GM12878 (cell line): ENCODE measurements at regions not wholly inside any gene's neighbourhood (a gene's known extent, or its start where the extent isn't known, plus 50 kb on each side); places are given as distances from the start of the nearest gene placed in this dataset.

Experiments
- ATAC-seq: fragments of 200-7000 bp; cut with Tn5 transposase; 3 replicates; pipeline ENCODE4 v1.9.1; 2020; ENCODE audit warnings: mild to moderate bottlenecking, moderate library complexity
- BruUV-seq: library from RNA; stranded (reverse); fragments of 400-500 nt; replicated peaks from 2 replicates; lab custom pipeline; 2021; lab: Mats Ljungman, UMichigan
- CTCF ChIA-PET: fragments of 300-600 bp; sonication (Branson Sonifier 250); formaldehyde crosslinking; extraction: SDS; loops from one replicate; lab custom pipeline; 2021; ENCODE audit warnings: inconsistent platforms; lab: Yijun Ruan, JAX
- POLR2A ChIA-PET: fragments of 350-600 bp; formaldehyde crosslinking; extraction: SDS; loops from one replicate; lab custom pipeline; 2021; ENCODE audit warnings: inconsistent platforms; lab: Charles Lee
- RAD21 ChIA-PET: fragments of 300-600 bp; sonication (Branson Sonifier 250); formaldehyde crosslinking; loops from one replicate; lab custom pipeline; 2023; ENCODE audit warnings: antibody characterized with exemption; ENCODE audit not compliant: unreplicated experiment; lab: Charles Lee
- SMC1A ChIA-PET: fragments of 300-600 bp; sonication (Branson Sonifier 250); formaldehyde crosslinking; loops from one replicate; lab custom pipeline; 2023; ENCODE audit not compliant: unreplicated experiment, uncharacterized antibody; lab: Charles Lee
- DNase-seq: peaks from one replicate; pipeline ENCODE4 v3.0.0-alpha.2; 2011; ENCODE audit warnings: low read depth, low spot score
- FAIRE-seq: peaks from 3 replicates; lab custom pipeline; 2011; peaks lifted over from hg19 to GRCh38; lab: Jason Lieb, UNC
- H2AFZ ChIP-seq: 2 replicates; pipeline ENCODE4 v1.6.0; 2011; ENCODE audit warnings: low read depth, low read length, control low read depth; ENCODE audit not compliant: control insufficient read depth
- H3K27ac ChIP-seq: 2 replicates; pipeline ENCODE4 v1.5.1; 2011; ENCODE audit warnings: control low read depth; ENCODE audit not compliant: control insufficient read depth, insufficient read depth
- H3K27me3 ChIP-seq, 2 experiments: replicated peaks in 1 of 2; 2 replicates each; pipeline versions ENCODE4 v1.6.0 to v1.6.1; 2011; ENCODE audit warnings: low read length in 1 of 2; ENCODE audit not compliant: control insufficient read depth in 2 of 2, insufficient read depth in 2 of 2
- H3K36me3 ChIP-seq, 2 experiments: 2 replicates each; pipeline ENCODE4 v1.5.1; 2011; ENCODE audit warnings: low read length in 1 of 2; ENCODE audit not compliant: control insufficient read depth in 2 of 2, insufficient read depth in 2 of 2
- H3K4me1 ChIP-seq: 2 replicates; pipeline ENCODE4 v1.6.1; 2011; ENCODE audit warnings: mild to moderate bottlenecking, low read length, moderate library complexity, mixed read lengths; ENCODE audit not compliant: control insufficient read depth, insufficient read depth
- H3K4me2 ChIP-seq: 2 replicates; pipeline ENCODE4 v1.6.0; 2011; ENCODE audit warnings: control low read depth; ENCODE audit not compliant: control insufficient read depth, insufficient read depth
- H3K4me3 ChIP-seq: fragments of 200-600 bp; sonication (generic); 2 replicates; pipeline ENCODE4 v1.5.1; 2016
- H3K79me2 ChIP-seq: 2 replicates; pipeline ENCODE4 v1.6.0; 2011; ENCODE audit warnings: low read length; ENCODE audit not compliant: control insufficient read depth, insufficient read depth
- H3K9ac ChIP-seq: 2 replicates; pipeline ENCODE4 v1.8.0; 2011; ENCODE audit warnings: low read length, control low read depth, mixed read lengths; ENCODE audit not compliant: control insufficient read depth, insufficient read depth
- H3K9me3 ChIP-seq: replicated peaks from 3 replicates; pipeline ENCODE4 v1.5.1; 2011; ENCODE audit warnings: mild to moderate bottlenecking, low read length; ENCODE audit not compliant: control insufficient read depth, insufficient read depth
- H4K20me1 ChIP-seq: 2 replicates; pipeline ENCODE4 v1.6.0; 2011; ENCODE audit not compliant: control insufficient read depth, insufficient read depth
- E2F8 ChIP-seq: fragments of 450-650 bp; IDR thresholded peaks from 2 replicates; pipeline ENCODE4 v1.6.1; 2018; ENCODE audit warnings: mild to moderate bottlenecking, low read depth, moderate library complexity; ENCODE audit not compliant: partially characterized antibody
- GATAD2B ChIP-seq: fragments of 450-650 bp; conservative IDR thresholded peaks from 2 replicates; pipeline ENCODE4 v1.6.1; 2017; ENCODE audit warnings: low read depth, mild to moderate bottlenecking, moderate library complexity
- HDGF ChIP-seq: fragments of 450-650 bp; IDR thresholded peaks from 2 replicates; pipeline ENCODE4 v1.6.1; 2016; ENCODE audit warnings: antibody characterized with exemption
- JUND ChIP-seq: IDR thresholded peaks from 2 replicates; pipeline ENCODE4 v1.6.1; 2012; ENCODE audit warnings: low read depth, mild to moderate bottlenecking, low read length, improper control_type of control experiment, moderate library complexity
- PML ChIP-seq: IDR thresholded peaks from 2 replicates; pipeline ENCODE4 v1.6.1; 2012; ENCODE audit warnings: low read length, inconsistent platforms
- REST ChIP-seq: IDR thresholded peaks from 2 replicates; pipeline ENCODE4 v1.6.1; 2012; ENCODE audit warnings: mild to moderate bottlenecking, low read depth, low read length
- TAF1 ChIP-seq: IDR thresholded peaks from 2 replicates; pipeline ENCODE4 v1.6.1; 2011; ENCODE audit warnings: mild to moderate bottlenecking, low read depth, low read length, borderline replicate concordance
- ZBTB11 ChIP-seq: fragments of 450-650 bp; formaldehyde crosslinking; IDR thresholded peaks from 2 replicates; pipeline ENCODE4 v1.5.0; 2022; ENCODE audit warnings: mild to moderate bottlenecking, missing genetic modification characterization
- WGBS: methylation state at CpG from one replicate; pipeline ENCODE4 v1.1.6; 2016; ENCODE audit warnings: low lambda C conversion rate; ENCODE audit not compliant: insufficient replicate concordance, insufficient coverage; ENCODE audit errors: missing lambda C conversion rate; 5-methylcytosine and 5-hydroxymethylcytosine counted together
- in situ Hi-C: fragments of 300-500 bp; cut with MboI; formaldehyde crosslinking; loops from 9 replicates; pipeline ENCODE4 v1.14.3; 2018; ENCODE audit warnings: mixed read lengths
- intact Hi-C: fragments of 100-400 bp; cut with micrococcal nuclease; formaldehyde crosslinking; loops from one replicate; pipeline ENCODE4 v1.14.2; 2022; ENCODE audit not compliant: unreplicated experiment
- TF ChIP-seq, protein P1 (sequence below): fragments of 450-650 bp; IDR thresholded peaks from 2 replicates; pipeline ENCODE4 v1.6.1; 2017; ENCODE audit warnings: low read depth, mild to moderate bottlenecking, moderate library complexity
- TF ChIP-seq, protein P2 (sequence below): fragments of 450-650 bp; IDR thresholded peaks from 2 replicates; pipeline ENCODE4 v1.6.1; 2017; ENCODE audit warnings: borderline replicate concordance

- intact Hi-C loops = no loop called here
- POLR2A ChIA-PET = no interaction called here
- ATAC-seq = no peak
- TF ChIP-seq, protein P1, sequence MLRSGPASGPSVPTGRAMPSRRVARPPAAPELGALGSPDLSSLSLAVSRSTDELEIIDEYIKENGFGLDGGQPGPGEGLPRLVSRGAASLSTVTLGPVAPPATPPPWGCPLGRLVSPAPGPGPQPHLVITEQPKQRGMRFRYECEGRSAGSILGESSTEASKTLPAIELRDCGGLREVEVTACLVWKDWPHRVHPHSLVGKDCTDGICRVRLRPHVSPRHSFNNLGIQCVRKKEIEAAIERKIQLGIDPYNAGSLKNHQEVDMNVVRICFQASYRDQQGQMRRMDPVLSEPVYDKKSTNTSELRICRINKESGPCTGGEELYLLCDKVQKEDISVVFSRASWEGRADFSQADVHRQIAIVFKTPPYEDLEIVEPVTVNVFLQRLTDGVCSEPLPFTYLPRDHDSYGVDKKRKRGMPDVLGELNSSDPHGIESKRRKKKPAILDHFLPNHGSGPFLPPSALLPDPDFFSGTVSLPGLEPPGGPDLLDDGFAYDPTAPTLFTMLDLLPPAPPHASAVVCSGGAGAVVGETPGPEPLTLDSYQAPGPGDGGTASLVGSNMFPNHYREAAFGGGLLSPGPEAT = no peak
- TF ChIP-seq ZBTB11 (no peak), HDGF (no peak), E2F8 (no peak), TAF1 (no peak), REST (no peak), JUND (no peak), GATAD2B (no peak), PML (no peak)
- TF ChIP-seq, protein P2, sequence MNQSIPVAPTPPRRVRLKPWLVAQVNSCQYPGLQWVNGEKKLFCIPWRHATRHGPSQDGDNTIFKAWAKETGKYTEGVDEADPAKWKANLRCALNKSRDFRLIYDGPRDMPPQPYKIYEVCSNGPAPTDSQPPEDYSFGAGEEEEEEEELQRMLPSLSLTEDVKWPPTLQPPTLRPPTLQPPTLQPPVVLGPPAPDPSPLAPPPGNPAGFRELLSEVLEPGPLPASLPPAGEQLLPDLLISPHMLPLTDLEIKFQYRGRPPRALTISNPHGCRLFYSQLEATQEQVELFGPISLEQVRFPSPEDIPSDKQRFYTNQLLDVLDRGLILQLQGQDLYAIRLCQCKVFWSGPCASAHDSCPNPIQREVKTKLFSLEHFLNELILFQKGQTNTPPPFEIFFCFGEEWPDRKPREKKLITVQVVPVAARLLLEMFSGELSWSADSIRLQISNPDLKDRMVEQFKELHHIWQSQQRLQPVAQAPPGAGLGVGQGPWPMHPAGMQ = no peak
Measured at GRCh38 chr5:175170899-175171298, 273.1 kb downstream of the DRD1 start.

More at GRCh38 chr5:175170899-175171298, 273.1 kb downstream of the DRD1 start:
- no peak overlapping the region for H3K4me3 ChIP-seq
- WGBS = 0% methylated on average over 1 of the region's 1 CpG
- in situ Hi-C loops = no loop called here
- no peaks in the 10 kb centered on the region for H3K9me3 ChIP-seq
- no peak overlapping the region for H3K9ac ChIP-seq
- no TSS peak for BruUV-seq
- RAD21 ChIA-PET = no interaction called here
- no peak for FAIRE-seq
- CTCF ChIA-PET = no interaction called here
- no peaks in the 10 kb centered on the region for H4K20me1 ChIP-seq
- H3K27ac ChIP-seq = no peak overlapping the region
- H3K27me3 ChIP-seq = no peaks in the 10 kb centered on the region
- no peaks in the 10 kb centered on the region for H3K4me1 ChIP-seq
- H3K36me3 ChIP-seq = no peaks in the 10 kb centered on the region
- H2AFZ ChIP-seq = no peak overlapping the region
- DNase-seq = no peak
- H3K79me2 ChIP-seq = no peaks in the 10 kb centered on the region
- no peak overlapping the region for H3K4me2 ChIP-seq
- SMC1A ChIA-PET = no interaction called here
